HG02588 (cell line): ENCODE measurements at regions not wholly inside any gene's neighbourhood (a gene's known extent, or its start where the extent isn't known, plus 50 kb on each side); places are given as distances from the start of the nearest gene placed in this dataset.

Source experiments
- ATAC-seq: cut with Tn5 transposase; IDR thresholded peaks from one replicate; pipeline ENCODE4 v1.9.1; 2021; ENCODE audit warnings: mild to moderate bottlenecking, moderate library complexity; ENCODE audit not compliant: unreplicated experiment

DNA sequence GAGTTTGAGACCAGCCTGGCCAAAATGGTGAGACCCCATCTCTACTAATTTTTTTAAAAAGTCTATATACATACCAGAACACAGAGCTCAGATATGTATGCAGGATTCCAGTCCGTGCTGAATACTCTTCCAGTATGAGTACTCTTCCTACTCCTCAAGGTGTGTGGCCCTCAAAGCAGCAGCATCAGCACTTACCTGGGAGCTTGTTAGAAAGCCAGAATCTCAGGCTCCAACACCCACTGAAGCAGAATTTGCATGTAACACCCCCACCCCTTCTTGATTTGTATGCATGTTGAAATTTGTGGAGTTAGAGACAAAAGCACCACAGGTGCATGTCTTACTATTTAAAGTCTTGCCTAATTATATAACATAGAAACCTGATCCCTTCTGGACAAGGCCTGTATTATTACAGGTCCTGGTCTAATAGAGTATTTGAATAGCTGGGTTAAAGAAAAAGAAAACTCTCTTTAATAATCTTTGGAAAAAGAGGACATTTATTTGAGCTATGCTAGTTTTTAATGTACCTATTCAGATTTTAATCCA lies 50.3 kb upstream of the NFE2L2 start:
- ATAC-seq = no peak

DNA sequence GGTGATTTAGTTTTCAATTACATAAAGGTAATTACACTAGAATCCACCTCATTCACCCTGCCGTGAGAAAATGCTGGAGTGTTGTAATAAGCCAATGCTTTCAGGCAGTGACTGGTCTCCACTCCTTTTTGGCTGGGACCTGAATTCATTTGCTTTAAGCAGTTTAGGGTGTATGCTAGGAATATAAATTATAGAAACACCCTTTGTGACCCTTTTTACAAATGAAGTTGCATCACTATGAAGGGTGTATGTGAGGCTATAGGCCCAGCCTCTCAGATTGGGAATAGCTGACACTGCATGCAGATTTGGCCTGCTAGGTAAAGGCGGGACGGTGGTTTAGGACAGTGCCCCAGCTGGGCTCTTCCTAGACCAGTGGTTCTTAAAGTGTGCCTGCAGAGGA lies 50.8 kb upstream of the NFE2L2 start:
- no peak for ATAC-seq

DNA sequence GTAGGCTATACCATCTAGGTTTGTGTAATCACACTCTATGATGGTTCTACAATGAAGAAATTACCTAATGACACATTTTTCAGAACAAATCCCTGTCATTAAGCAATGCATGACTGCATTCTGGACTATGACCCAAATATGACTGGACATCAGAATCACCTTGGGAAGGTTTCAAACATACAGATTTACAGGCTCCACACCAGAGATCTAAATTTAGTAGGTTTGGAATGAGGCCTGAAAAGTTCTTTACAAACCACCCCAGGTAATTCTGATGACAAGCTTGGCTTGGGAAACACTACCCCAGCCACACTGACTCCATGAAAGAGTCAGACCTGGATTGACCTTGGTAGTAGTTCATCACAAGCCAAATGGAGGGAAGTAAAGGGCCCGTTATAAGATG lies 52.2 kb upstream of the NFE2L2 start:
- ATAC-seq = no peak

DNA sequence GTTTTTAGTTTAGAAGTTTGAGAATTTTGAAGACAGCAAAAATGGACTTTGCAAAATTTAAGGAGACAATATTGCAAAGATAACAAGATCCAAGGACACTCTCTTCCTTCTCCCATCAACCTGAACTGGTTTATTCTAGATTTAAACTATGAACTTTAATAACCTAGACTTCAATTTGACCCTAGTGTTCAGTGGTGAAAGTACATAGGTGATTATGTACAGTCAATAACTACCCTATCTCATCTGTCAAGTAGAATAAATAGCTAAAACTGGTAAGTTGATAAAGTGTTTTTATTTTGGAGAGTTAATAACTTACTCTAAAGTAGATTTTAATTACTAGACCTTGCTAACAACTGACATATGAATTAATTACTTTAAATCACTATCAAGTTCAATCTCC lies 52.9 kb upstream of the NFE2L2 start:
- ATAC-seq = no peak

DNA sequence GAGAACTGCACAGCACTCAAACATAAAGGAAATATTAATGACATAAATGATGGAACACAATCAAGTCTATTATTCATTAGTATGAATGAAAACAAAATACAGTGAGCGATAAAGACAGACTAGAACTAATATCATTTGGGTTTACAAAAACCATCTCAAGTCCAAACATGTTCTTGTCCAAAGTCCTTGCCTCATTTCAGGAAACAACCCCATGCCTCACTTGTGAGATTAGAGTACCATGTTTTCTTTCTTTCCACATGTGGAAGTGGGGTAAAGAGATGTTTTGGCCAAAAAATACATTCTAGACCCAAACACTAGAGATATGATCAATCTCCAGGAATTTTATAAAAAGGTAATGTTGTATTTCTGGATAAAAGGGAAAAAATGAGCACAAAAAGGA lies 53.3 kb upstream of the NFE2L2 start:
- ATAC-seq = no peak

DNA sequence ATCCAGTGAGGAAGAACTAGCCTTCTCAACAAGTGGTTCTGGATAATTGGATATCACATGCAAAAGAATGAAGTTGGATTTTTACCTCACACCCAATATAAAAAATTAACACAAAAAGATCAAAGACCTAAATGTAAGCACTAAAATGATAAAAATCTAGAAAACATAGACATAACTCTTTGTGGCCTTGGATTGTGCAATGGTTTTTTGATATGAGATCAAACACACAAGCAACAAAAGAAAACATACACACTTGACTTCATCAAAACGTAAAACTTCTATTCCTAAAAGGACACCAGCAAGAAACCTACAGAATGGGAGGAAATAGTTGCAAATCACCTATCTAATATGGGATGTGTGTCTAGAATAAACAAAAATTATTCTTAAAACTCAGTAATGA lies 54.1 kb upstream of the NFE2L2 start:
- ATAC-seq = no peak

DNA sequence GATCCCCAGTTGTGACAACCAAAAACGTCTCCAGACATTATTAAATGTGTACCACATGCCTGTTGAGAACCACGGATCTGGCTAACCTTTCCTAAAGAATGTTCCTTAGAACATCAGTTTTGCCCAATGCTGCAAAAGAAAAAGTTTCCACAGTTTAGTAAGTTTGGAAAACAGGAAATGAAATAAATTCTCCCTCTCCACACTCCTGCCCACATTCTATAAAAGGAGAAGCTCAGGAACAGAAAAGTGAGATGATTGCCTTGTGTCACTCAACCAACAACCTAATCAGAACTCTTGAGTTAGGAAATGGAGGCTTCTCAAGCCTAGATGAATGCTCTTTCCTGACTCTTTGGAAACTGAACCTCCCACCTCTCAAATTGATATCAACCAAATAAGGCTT lies 56.1 kb upstream of the NFE2L2 start:
- no peak for ATAC-seq

DNA sequence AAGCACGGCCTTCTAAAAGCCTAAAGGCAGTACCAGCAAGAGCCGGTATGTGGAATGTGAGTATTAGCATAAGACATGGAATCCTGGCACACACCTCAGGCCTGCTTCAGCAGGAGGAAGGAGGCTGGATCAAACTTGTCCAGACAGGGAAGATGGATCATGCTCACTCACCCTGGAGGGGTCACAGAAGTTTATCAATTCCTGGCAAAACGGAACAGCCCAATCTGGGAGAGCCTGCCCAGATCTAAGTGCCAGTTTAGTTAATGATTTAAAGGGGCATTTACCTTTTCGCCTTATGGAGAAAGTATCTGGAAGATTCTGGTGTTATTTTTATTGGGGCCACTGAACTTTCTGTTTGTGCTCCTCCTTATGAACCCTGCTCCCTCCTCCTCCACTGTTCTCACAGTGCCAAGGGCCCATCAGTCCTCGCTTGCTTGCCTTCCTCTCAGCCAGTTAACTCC lies 58.3 kb upstream of the NFE2L2 start:
- no peak for ATAC-seq

DNA sequence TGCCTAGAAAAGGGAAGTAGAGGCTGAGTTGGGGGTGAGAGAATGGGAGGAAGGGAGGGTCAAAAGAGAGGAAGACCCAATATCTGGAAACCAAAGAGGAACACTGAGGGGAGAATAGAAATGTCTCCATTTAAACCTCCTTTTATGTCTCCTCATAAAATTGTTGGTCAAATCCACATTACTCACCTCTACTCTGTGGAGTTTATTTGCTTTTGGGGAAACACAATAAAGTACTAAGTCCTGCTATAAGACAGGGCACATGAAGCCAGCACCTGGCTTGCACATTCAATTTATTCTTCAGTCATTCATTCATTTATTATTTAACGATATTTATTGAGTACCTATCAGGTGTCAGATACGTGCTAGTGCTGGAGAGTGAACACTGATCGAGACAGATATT lies 60.3 kb upstream of the NFE2L2 start:
- ATAC-seq = no peak

DNA sequence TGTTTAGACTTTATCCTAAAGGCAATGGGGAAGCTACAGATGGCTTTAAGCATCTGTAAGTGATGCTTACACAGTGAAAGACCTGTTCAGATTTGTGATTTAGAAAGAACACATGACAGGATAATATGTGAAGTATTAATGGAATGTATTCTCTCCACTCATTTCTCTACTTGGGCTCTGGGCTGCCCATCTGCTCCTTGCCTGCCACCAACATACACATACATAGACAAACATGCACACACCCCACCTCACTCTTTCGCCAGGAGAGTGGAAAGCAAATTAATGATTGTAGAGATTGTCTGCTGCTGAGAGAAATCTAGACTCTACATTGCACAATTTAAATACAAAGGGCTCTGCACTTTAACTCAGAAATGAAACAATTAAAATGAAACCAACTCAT lies 61.0 kb upstream of the NFE2L2 start:
- ATAC-seq = no peak

DNA sequence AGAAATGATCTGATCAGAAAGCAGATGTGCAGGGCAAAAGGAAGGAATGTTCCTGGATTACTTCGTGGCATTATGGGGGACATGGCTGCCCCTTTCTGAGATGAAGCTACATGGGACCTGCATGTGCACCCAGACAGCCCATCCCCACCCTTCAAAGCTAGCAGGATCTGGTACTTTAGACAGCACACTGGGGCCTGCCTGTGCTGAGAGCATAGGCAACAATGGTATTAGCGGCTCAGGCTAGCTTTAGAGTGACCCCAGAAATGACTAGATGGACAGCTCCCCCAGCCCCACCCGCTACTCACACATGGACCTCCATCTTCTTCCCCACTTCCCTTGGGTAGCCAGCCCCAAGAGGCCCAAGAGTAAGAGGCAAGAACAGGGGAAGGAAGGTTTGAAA lies 61.5 kb upstream of the NFE2L2 start:
- no peak for ATAC-seq

DNA sequence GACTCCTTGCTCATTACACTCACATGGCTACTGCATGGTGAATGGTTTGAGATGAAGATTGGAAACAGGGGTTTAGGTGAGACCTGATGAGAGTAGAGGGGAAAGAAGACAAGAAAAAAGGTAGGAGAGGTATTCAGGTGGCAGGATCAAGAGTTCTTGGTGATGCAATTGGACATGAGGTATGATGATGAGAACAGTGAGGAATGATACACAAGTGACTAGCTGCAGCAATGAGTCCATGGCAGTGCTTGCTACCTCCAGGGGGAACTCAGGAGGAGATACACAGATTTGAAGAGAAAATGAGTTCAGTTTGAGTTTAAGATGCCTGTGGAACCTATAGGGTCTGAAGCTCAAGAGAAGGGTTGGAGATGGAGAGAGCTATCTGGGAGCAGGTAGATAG lies 62.1 kb upstream of the NFE2L2 start:
- ATAC-seq = no peak

DNA sequence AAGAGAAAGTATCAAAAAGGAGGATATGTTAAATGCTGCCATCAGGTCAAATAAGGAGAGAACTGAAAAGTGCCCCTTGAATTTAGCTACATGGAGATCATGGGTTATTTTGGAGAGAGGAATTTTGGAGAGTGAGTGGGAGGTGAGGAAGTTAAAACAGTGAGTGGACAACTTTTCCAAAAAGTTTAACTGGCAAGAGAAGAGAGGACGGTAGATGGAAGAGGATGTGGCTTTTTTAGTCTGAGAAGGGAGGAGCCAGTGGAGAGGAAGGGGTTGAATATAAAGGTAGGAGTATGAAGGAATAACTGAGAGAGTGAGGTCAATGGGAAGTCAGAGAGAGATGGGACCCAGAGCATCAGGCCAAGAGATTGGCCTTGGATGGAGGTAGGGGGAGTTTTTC lies 62.5 kb upstream of the NFE2L2 start:
- ATAC-seq = no peak

DNA sequence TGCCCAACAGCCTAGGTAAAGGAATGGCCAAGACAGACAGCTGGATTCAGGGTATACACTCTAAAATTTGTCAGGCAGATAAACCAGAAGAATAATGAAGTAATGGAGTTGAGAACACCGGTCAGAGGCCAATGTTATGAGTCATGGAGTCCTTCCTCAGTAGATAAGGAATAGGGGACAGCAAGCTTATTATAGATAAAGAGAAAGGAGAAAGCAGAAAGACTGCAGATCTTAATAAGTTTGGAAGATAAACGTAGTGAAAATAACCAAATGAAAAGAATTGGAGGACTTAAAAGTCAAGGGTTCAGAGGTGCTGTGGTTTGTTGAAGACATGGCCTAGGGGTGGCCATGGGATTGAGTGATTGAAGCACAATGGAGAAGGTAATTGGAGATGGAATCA lies 63.5 kb upstream of the NFE2L2 start:
- ATAC-seq = no peak

DNA sequence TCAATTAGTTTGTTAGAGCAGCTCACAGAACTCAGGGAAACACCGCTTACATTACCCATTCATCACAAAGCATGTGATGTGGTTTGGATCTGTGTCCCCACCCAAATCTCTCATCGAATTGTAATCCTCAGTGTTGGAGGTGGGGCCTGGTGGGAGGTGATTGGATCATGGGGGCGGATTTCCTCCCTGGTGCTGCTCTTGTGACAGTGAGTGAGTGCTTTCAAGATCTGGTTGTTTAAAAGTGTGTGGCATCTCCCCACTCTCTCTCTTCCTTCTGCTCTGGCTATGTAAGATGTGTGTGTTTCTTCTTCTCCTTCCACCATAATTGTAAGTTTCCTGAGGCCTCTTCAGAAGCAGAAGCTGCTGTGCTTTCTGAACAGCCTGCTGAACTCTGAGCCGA lies 63.5 kb upstream of the AGPS start:
- ATAC-seq = no peak

DNA sequence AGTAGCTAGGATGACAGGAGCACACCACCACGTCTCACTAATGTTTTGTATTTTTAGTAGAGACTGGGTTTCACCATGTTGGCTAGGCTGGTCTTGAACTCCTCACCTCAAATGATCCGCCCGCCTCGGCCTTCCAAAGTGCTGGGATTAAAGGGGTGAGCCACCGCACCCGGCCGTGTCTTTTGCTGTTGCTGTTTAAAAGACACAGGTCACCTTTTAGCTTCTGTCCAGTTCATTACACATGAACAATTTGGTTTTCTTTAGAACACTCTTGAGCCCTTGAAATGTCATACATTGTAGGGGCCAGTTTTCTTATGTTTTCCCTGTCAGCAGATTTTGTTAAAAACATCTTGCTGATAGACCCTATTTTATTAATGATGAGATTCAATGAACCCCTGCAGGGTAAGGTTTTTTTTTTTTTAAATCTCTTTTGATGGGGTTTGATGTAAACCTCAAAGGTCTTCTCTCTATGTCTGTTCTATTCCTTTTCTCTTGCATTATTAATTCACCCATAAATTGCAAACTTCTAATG lies 61.0 kb upstream of the AGPS start:
- no peak for ATAC-seq

DNA sequence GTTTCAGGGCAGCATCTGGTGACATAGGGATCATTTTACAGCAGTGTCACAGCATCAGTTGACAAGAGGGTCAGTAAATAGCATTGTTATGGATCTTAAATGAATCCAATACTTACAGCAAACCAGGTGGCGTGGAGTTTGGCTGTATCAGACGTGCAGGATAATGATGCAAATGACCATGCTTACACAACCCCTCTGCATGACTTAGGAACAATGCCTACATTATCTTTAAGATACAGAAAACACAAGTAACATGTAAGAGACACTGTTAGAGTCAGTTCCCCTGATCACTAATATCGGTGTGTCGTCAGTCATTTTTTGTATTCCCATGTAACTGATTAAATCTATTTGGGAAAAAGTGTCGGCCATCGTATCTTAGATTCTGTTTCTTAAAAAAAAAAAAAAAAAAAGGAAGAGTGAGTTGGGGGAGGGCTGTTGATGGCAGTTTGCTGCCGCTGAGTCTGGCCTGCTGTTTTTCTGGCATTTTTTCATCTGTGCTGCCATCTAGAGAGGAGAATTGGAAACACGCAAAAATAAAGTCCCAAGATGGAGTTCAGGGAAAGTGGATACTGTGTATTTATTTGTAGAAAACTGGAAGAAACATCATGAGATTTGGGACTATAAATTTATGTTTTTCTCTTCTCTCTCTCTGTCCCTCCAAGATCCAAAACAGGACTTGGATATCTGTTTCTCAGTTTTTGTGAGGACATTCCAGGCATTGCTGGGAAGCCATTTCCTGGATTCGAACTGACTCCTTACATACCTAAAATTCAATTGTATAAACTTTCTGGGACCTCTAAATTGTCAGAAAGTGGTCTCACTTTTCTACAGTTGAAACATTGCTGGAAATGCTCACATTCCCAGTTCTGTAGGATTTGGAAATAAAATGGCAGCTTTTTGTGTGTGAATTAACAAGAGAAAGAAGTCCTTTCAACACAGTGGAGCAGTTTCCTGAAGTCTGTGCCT lies 60.3 kb upstream of the AGPS start:
- ATAC-seq = peak; percentile 80

DNA sequence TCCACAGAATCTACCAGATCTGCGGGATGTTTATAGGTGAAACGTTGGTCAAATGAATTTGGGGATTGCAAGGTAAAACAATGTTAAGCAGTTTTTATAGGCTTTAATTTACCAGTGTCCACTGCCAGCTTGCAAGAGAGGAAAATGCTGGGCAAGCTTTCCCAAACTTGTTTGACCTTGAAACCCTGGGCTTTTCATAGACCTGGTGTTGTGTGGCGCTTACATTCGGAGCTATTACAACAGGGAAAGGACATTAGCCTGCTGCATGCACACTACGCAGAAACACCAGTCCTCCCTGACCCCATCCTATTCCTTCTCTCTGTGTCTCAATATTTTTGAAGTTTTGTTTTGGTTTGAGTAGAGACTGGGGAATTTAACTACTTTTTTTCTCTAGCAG lies 59.6 kb upstream of the AGPS start:
- ATAC-seq = no peak

DNA sequence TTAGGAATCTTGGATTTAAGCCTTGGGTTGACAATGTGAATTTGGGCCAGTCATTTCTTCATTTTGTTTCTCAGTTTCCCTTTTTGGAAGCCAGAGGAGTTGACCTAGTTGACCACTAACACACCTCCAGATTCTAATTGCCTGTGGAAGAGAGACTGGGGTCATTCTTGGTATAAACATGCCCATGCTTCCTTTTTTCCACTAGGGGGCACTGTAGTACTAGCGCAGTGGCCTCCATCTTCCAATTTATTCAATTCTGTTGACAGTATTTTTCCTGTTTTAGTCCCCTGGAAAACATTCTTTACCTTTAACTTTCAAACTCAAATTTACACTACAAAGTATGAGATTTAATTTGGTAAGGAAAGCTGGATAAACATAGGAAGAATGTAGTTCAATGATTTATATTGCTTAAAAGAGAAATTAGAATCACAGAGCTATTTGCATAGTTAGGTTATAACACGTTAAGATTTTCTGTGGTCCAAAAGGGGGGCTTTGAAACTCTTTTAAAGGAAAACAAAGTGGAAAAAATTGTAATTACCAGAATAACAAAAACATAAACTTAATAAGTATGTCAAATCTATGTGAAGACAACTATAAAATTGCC lies 57.5 kb upstream of the AGPS start:
- no peak for ATAC-seq

DNA sequence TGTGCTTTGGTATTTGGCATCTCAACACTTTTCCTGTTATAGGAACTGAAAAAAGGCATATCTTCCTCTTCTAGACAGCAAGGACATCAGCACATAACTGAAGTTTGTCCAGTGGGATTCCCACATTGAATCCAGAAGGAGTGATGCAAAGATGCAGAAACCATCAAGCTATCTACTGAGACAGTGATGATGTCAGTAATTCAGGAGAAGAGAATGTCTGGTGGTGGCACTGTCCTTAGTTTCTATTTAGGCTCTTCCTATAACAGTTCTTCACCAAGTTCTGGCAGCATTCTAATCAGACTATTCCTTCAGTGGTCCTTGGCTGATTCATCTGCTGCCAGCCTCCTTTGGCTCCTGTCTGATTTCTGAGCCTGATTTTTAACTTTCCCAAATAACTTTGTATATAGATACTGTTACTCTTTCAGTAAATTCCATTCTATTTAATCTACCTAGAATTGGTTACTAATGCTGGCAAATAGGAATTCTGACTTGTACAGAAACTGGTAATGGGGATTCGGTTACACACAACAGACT lies 56.6 kb upstream of the AGPS start:
- ATAC-seq = no peak

DNA sequence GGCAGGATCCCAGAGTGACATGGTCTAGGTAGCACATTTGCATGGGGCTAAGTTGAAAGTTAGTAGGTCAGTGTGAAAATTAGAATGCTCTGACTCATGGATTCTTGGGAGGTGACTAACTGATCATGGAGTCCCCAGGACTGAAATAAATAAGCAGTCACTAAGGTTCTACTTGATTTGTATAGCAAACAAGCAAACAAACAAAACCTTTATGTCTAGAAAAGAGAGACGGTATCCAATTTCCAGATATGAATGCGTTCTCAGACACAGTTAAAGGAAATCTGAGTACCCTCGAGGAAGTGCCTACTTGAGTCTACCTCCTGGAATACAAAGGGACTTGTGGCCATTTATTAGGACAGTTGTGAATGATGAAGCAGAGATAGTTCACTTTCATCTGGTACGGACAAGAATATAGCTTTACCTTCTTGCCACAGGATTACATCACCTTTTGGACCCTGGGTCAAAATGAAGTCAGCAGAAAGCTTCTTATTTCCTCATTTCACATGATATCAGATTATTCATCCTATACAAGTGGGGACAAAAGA lies 54.3 kb upstream of the AGPS start:
- ATAC-seq = no peak
